ENCODE measurements at regions not wholly inside any gene's neighbourhood (a gene's known extent, or its start where the extent isn't known, plus 50 kb on each side); places are given as distances from the start of the nearest gene placed in this dataset.

GRCh38 chr11:101279728-101280127, 150.1 kb upstream of the PGR start (continued):
- TF ChIP-seq ZNF462 (CRISPR knock-in tag; IDR thresholded peaks at IDR 0.05) (no peak), ZNF114 (CRISPR knock-in tag; IDR thresholded peaks at IDR 0.05) (no peak), EZH2phosphoT487 (IDR thresholded peaks at IDR 0.05; ENCODE audit: unreplicated experiment) (no peak), STAT1 (IDR thresholded peaks at IDR 0.05; ENCODE audit: unreplicated experiment) (no peak)

GRCh38 chr11:101278286-101278685, 148.7 kb upstream of the PGR start:
- H3K36me3 ChIP-seq (ENCODE audit: insufficient read depth) = no peaks in the 10 kb centered on the region
- no peak overlapping the region for H3K27ac ChIP-seq (ENCODE audit: low read depth)
- H3K79me2 ChIP-seq (replicated peaks; ENCODE audit: insufficient read depth) = no peaks in the 10 kb centered on the region
- H2AFZ ChIP-seq = no peak overlapping the region
- H3K4me3 ChIP-seq = no peak overlapping the region
- Mint-ChIP-seq H3K4me3 (no peak overlapping the region), H3K27me3 (ENCODE audit: insufficient read depth, low read depth, poor library complexity) (no peaks in the 10 kb centered on the region), H3K9me3 (peaks cover 8% of the 10 kb centered on the region; the same call in 2 of the 3 replicates), H3K4me1 (no peaks in the 10 kb centered on the region), H3K36me3 (ENCODE audit: low read depth) (no peaks in the 10 kb centered on the region), H3K27ac (no peak overlapping the region)
- no peak for ATAC-seq
- H4K20me1 ChIP-seq (replicated peaks; ENCODE audit: insufficient read depth) = no peaks in the 10 kb centered on the region
- no peaks in the 10 kb centered on the region for H3K4me1 ChIP-seq (ENCODE audit: insufficient read depth)
- H3K9me2 ChIP-seq (ENCODE audit: insufficient read depth) = no peaks in the 10 kb centered on the region
- no peaks in the 10 kb centered on the region for H3K27me3 ChIP-seq (ENCODE audit: insufficient read depth)
- H3F3A ChIP-seq (replicated peaks; ENCODE audit: low read depth) = no peaks in the 10 kb centered on the region
- no peak overlapping the region for H3K4me2 ChIP-seq
- DNase-seq (ENCODE audit: low spot score) = no peak
- TF ChIP-seq ZNF462 (CRISPR knock-in tag; IDR thresholded peaks at IDR 0.05) (no peak), EZH2phosphoT487 (IDR thresholded peaks at IDR 0.05; ENCODE audit: unreplicated experiment) (no peak), CREB1 (CRISPR knock-in tag; IDR thresholded peaks at IDR 0.05; ENCODE audit: low read depth) (no peak), ZNF114 (CRISPR knock-in tag; IDR thresholded peaks at IDR 0.05) (no peak), REST (IDR thresholded peaks at IDR 0.05; ENCODE audit: unreplicated experiment) (no peak), STAT1 (IDR thresholded peaks at IDR 0.05; ENCODE audit: unreplicated experiment) (no peak)

All from GM23338 (cell line).